CD14-positive monocyte (primary cell): ENCODE measurements at regions not wholly inside any gene's neighbourhood (a gene's known extent, or its start where the extent isn't known, plus 50 kb on each side); places are given as distances from the start of the nearest gene placed in this dataset.

Source experiments
- DNase-seq, 3 donors: peaks; one replicate each; pipeline ENCODE4 v3.0.0-alpha.2; 2011 to 2022
- H2AFZ ChIP-seq: 2 replicates; pipeline ENCODE4 v1.6.0; 2012; ENCODE audit warnings: mild to moderate bottlenecking, low read depth, low read length, inconsistent platforms; ENCODE audit not compliant: insufficient read depth, poor library complexity, severe bottlenecking
- H3K27ac ChIP-seq, 2 donors: 1 replicate in 1 of 2; 2 replicates in 1 of 2; pipeline ENCODE4 v1.5.1; 2012 to 2013; ENCODE audit warnings: low read length in 2 of 2, control low read depth in 1 of 2, inconsistent platforms in 1 of 2, low read depth in 1 of 2, mild to moderate bottlenecking in 1 of 2
- H3K27me3 ChIP-seq, 2 donors: one replicate each; pipeline versions ENCODE4 v1.6.0 to v1.6.1; 2011 to 2013; ENCODE audit warnings: low read length in 2 of 2; ENCODE audit not compliant: control insufficient read depth in 2 of 2, insufficient read depth in 2 of 2
- H3K36me3 ChIP-seq, 2 donors: replicated peaks in 1 of 2; 1 replicate in 1 of 2; 2 replicates in 1 of 2; pipeline versions ENCODE4 v1.5.1 to v1.6.1; 2012 to 2013; ENCODE audit warnings: low read length in 2 of 2, control low read depth in 1 of 2, inconsistent platforms in 1 of 2, mild to moderate bottlenecking in 1 of 2; ENCODE audit not compliant: insufficient read depth in 2 of 2, control insufficient read depth in 1 of 2
- H3K4me1 ChIP-seq, 2 donors: 1 replicate in 1 of 2; 2 replicates in 1 of 2; pipeline versions ENCODE4 v1.5.1 to v1.6.1; 2012 to 2013; ENCODE audit warnings: low read length in 2 of 2, control low read depth in 1 of 2, inconsistent platforms in 1 of 2, mild to moderate bottlenecking in 1 of 2, moderate library complexity in 1 of 2; ENCODE audit not compliant: insufficient read depth in 2 of 2, control insufficient read depth in 1 of 2
- H3K4me2 ChIP-seq: replicated peaks from 2 replicates; pipeline ENCODE3; 2012; ENCODE audit warnings: low read length, moderate library complexity, mild to moderate bottlenecking; ENCODE audit not compliant: poor library complexity, severe bottlenecking; ENCODE audit errors: extremely low read depth
- H3K4me3 ChIP-seq, 3 experiments: fragments of 200-600 bp in 1 of 3; sonication (generic) in 1 of 3; replicated peaks in 1 of 3; 1 replicate in 2 of 3; 2 replicates in 1 of 3; pipeline ENCODE4 v1.5.1; 2011 to 2013; ENCODE audit warnings: low read length in 3 of 3, mild to moderate bottlenecking in 3 of 3, control low read depth in 2 of 3, low read depth in 2 of 3, inconsistent platforms in 1 of 3, moderate library complexity in 1 of 3
- H3K79me2 ChIP-seq: 2 replicates; pipeline ENCODE4 v1.6.0; 2012; ENCODE audit warnings: mild to moderate bottlenecking, control low read depth, inconsistent platforms, low read length, moderate library complexity; ENCODE audit not compliant: insufficient read depth
- H3K9ac ChIP-seq: 2 replicates; pipeline ENCODE4 v1.6.0; 2017; ENCODE audit warnings: low read length, mild to moderate bottlenecking; ENCODE audit not compliant: insufficient read depth, poor library complexity, severe bottlenecking
- H3K9me3 ChIP-seq, 2 donors: replicated peaks in 1 of 2; 1 replicate in 1 of 2; 2 replicates in 1 of 2; pipeline versions ENCODE4 v1.5.1 to v1.6.1; 2012 to 2013; ENCODE audit warnings: low read length in 2 of 2, control low read depth in 1 of 2; ENCODE audit not compliant: control insufficient read depth in 1 of 2, insufficient read depth in 1 of 2
- H4K20me1 ChIP-seq: 2 replicates; pipeline ENCODE4 v1.6.0; 2012; ENCODE audit warnings: mild to moderate bottlenecking, low read length, control low read depth, moderate library complexity; ENCODE audit not compliant: insufficient read depth
- H3K27ac Mint-ChIP-seq, 7 donors: one replicate each; pipeline ENCODE4 v1.8.0; 2020; ENCODE audit warnings: mild to moderate bottlenecking in 7 of 7, mixed read lengths in 7 of 7, moderate library complexity in 6 of 7, inconsistent platforms in 2 of 7
- H3K27me3 Mint-ChIP-seq, 3 donors: one replicate each; pipeline ENCODE4 v1.8.0; 2021 to 2022; ENCODE audit warnings: low read depth in 3 of 3, mild to moderate bottlenecking in 3 of 3, mixed read lengths in 3 of 3, moderate library complexity in 3 of 3, inconsistent platforms in 1 of 3
- H3K36me3 Mint-ChIP-seq, 2 donors: one replicate each; pipeline ENCODE4 v1.8.0; 2020; ENCODE audit warnings: mixed read lengths in 2 of 2, inconsistent platforms in 1 of 2, mild to moderate bottlenecking in 1 of 2
- H3K4me1 Mint-ChIP-seq: one replicate; pipeline ENCODE4 v1.8.0; 2020; ENCODE audit warnings: mild to moderate bottlenecking, mixed read lengths
- H3K4me3 Mint-ChIP-seq, 2 donors: one replicate each; pipeline ENCODE4 v1.8.0; 2020; ENCODE audit warnings: mild to moderate bottlenecking in 2 of 2, mixed read lengths in 2 of 2, moderate library complexity in 1 of 2
- H3K9me3 Mint-ChIP-seq, 7 donors: one replicate each; pipeline ENCODE4 v1.8.0; 2020 to 2022; ENCODE audit warnings: mixed read lengths in 7 of 7, mild to moderate bottlenecking in 6 of 7, moderate library complexity in 6 of 7, inconsistent platforms in 2 of 7
- WGBS: methylation state at CpG from one replicate; pipeline ENCODE4 v1.1.5; 2013; ENCODE audit warnings: missing lambda C conversion rate; ENCODE audit not compliant: insufficient coverage; 5-methylcytosine and 5-hydroxymethylcytosine counted together
- intact Hi-C, 2 donors: fragments of 100-400 bp; cut with micrococcal nuclease; formaldehyde crosslinking; loops; one replicate each; pipeline versions ENCODE4 v1.15.0 to v1.15.1; 2023
- TF ChIP-seq, protein P1 (sequence below): fragments of 200-600 bp; IDR thresholded peaks from one replicate; pipeline ENCODE4 v1.8.0; 2022; ENCODE audit warnings: antibody characterized with exemption, mild to moderate bottlenecking

DNA sequence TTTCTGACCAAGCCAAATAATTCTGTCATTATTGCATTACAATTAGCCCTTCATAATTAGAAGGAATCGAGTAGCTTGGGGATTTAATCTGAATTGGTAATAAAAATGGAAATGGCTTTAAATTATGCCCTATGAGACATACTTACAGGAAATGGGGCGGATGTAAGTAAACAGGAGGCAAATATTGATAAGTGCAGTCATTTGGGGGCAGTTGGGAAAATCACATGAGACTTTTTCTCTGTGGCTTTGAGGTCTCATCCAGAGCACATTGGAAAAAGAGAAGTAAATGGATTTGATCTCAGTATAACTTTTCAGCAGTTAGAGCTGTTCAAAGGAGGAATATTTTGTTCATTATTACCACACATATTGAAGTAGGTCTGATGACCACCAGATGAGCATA, 307.8 kb upstream of the POM121L12 start:
- no peak overlapping the region for H3K9ac ChIP-seq
- peaks cover 0 to 13% (median 4%) of the 10 kb centered on the region in 7 donors for H3K9me3 Mint-ChIP-seq

DNA sequence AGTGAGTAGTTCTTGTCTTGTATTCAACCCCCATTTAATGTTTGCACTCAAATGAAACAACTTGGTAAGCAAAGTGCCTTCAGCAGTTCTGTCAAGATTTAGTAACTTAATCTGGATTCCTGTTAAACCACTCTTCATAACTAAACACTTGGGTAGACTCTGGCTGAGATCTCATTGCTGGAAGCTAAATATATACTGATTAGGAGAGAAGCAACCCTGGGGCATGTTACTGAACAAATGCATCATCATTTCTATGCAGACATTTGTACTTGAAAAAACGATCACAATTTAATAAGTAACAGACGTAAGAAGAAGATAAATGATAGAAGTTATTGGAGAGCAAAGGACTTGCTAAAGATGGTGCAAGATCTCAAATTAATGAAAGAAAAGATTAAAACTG, 308.4 kb upstream of the POM121L12 start:
- H3K9me3 ChIP-seq: peaks cover 11 to 14% of the 10 kb centered on the region in 2 donors
- H3K4me3 ChIP-seq: no peak overlapping the region
- intact Hi-C loops: no loop called here
- Mint-ChIP-seq H3K27ac (no peak overlapping the region), H3K4me3 (no peak overlapping the region), H3K4me1 (no peaks in the 10 kb centered on the region), H3K9me3 (peaks cover 0 to 13% (median 4%) of the 10 kb centered on the region in 7 donors), H3K36me3 (no peaks in the 10 kb centered on the region), H3K27me3 (no peaks in the 10 kb centered on the region)
- H3K79me2 ChIP-seq: no peaks in the 10 kb centered on the region
- no peak for DNase-seq
- no CpG with 5 or more reads among the region's 2 CpGs for WGBS
- no peak overlapping the region for H3K27ac ChIP-seq
- no peaks in the 10 kb centered on the region for H3K27me3 ChIP-seq
- no peaks in the 10 kb centered on the region for H3K36me3 ChIP-seq
- no peak overlapping the region for H3K9ac ChIP-seq
- TF ChIP-seq, protein P1, sequence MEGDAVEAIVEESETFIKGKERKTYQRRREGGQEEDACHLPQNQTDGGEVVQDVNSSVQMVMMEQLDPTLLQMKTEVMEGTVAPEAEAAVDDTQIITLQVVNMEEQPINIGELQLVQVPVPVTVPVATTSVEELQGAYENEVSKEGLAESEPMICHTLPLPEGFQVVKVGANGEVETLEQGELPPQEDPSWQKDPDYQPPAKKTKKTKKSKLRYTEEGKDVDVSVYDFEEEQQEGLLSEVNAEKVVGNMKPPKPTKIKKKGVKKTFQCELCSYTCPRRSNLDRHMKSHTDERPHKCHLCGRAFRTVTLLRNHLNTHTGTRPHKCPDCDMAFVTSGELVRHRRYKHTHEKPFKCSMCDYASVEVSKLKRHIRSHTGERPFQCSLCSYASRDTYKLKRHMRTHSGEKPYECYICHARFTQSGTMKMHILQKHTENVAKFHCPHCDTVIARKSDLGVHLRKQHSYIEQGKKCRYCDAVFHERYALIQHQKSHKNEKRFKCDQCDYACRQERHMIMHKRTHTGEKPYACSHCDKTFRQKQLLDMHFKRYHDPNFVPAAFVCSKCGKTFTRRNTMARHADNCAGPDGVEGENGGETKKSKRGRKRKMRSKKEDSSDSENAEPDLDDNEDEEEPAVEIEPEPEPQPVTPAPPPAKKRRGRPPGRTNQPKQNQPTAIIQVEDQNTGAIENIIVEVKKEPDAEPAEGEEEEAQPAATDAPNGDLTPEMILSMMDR: no peak
- no peak overlapping the region for H3K4me2 ChIP-seq
- H2AFZ ChIP-seq: no peak overlapping the region
- no peaks in the 10 kb centered on the region for H4K20me1 ChIP-seq
- no peaks in the 10 kb centered on the region for H3K4me1 ChIP-seq

More for the DNA sequence above, 307.8 kb upstream of the POM121L12 start:
- no peak overlapping the region for H3K27ac ChIP-seq
- Mint-ChIP-seq H3K4me1 (no peaks in the 10 kb centered on the region), H3K27me3 (no peaks in the 10 kb centered on the region), H3K36me3 (no peaks in the 10 kb centered on the region), H3K27ac (no peak overlapping the region), H3K4me3 (no peak overlapping the region)
- H3K36me3 ChIP-seq: no peaks in the 10 kb centered on the region
- peaks cover 11 to 14% of the 10 kb centered on the region in 2 donors for H3K9me3 ChIP-seq
- H3K4me1 ChIP-seq: no peaks in the 10 kb centered on the region
- H3K27me3 ChIP-seq: no peaks in the 10 kb centered on the region
- DNase-seq: no peak
- H3K4me2 ChIP-seq: no peak overlapping the region
- no peaks in the 10 kb centered on the region for H3K79me2 ChIP-seq
- H3K4me3 ChIP-seq: no peak overlapping the region
- TF ChIP-seq, protein P1: no peak
- intact Hi-C loops: no loop called here
- 0% methylated on average over 1 of the region's 2 CpGs for WGBS
- H2AFZ ChIP-seq: no peak overlapping the region
- no peaks in the 10 kb centered on the region for H4K20me1 ChIP-seq
